HepG2 (cell line): ENCODE measurements at regions not wholly inside any gene's neighbourhood (a gene's known extent, or its start where the extent isn't known, plus 50 kb on each side); places are given as distances from the start of the nearest gene placed in this dataset.

Experiments used
- ATAC-seq: fragments of 200-7000 bp; cut with Tn5 transposase; 3 replicates; pipeline ENCODE4 v1.9.1; 2020; ENCODE audit warnings: mild to moderate bottlenecking, moderate library complexity
- BruUV-seq: library from RNA; stranded (reverse); fragments of 400-500 nt; replicated peaks from 2 replicates; lab custom pipeline; 2021; lab: Mats Ljungman, UMichigan
- CTCF ChIA-PET: fragments of 300-600 bp; formaldehyde crosslinking; extraction: SDS; loops from one replicate; lab custom pipeline; 2021; ENCODE audit warnings: low total read pairs, inconsistent platforms, low intra/inter-chr PET ratio; lab: Yijun Ruan, JAX
- POLR2A ChIA-PET: fragments of 350-600 bp; sonication (Branson Sonifier 250); formaldehyde crosslinking; loops from one replicate; lab custom pipeline; 2020; ENCODE audit warnings: antibody characterized with exemption, inconsistent platforms; lab: Yijun Ruan, JAX
- DNase-seq: peaks from one replicate; pipeline ENCODE4 v3.0.0-alpha.2; 2015; ENCODE audit warnings: low spot score
- FAIRE-seq: peaks from 3 replicates; lab custom pipeline; 2011; peaks lifted over from hg19 to GRCh38; lab: Jason Lieb, UNC
- H2AFZ ChIP-seq: one replicate; pipeline ENCODE4 v1.6.1; 2011; ENCODE audit warnings: low read length, inconsistent platforms
- H3K27ac ChIP-seq: fragments of 300-600 bp; 3 replicates; pipeline ENCODE4 v1.8.0; 2011; ENCODE audit warnings: mixed run types, mild to moderate bottlenecking, mixed read lengths, low read length, inconsistent platforms; ENCODE audit not compliant: insufficient read depth; ENCODE audit errors: extremely low read length
- H3K27me3 ChIP-seq, 2 experiments: fragments of 200-600 bp in 1 of 2; 2 replicates in 1 of 2; 3 replicates in 1 of 2; pipeline versions ENCODE4 v1.6.0 to v1.8.0; 2011; ENCODE audit warnings: low read length in 2 of 2, mild to moderate bottlenecking in 2 of 2, moderate library complexity in 2 of 2, inconsistent platforms in 1 of 2; ENCODE audit not compliant: insufficient read depth in 2 of 2, control insufficient read depth in 1 of 2
- H3K36me3 ChIP-seq, 2 experiments: fragments of 200-600 bp in 1 of 2; replicated peaks in 1 of 2; 2 replicates in 1 of 2; 3 replicates in 1 of 2; pipeline versions ENCODE4 v1.5.1 to v1.8.0; 2011; ENCODE audit warnings: low read length in 2 of 2, inconsistent platforms in 1 of 2; ENCODE audit not compliant: insufficient read depth in 2 of 2, control insufficient read depth in 1 of 2
- H3K4me1 ChIP-seq: 2 replicates; pipeline ENCODE4 v1.5.1; 2012; ENCODE audit warnings: low read length, inconsistent platforms; ENCODE audit not compliant: insufficient read depth
- H3K4me2 ChIP-seq: 2 replicates; pipeline ENCODE4 v1.6.0; 2011; ENCODE audit warnings: low read depth, low read length, inconsistent platforms
- H3K4me3 ChIP-seq, 3 experiments: fragments of 200-600 bp in 1 of 3; sonication (generic), shearing (Covaris generic) in 1 of 3; replicated peaks in 1 of 3; 2 replicates each; pipeline ENCODE4 v1.5.1; 2011 to 2016; ENCODE audit warnings: low read length in 3 of 3, inconsistent platforms in 2 of 3, low read depth in 2 of 3, mild to moderate bottlenecking in 2 of 3, control low read depth in 1 of 3, mixed read lengths in 1 of 3; ENCODE audit not compliant: insufficient read depth in 1 of 3
- H3K79me2 ChIP-seq: one replicate; pipeline ENCODE4 v1.6.1; 2011; ENCODE audit warnings: low read length, inconsistent platforms; ENCODE audit not compliant: insufficient read depth
- H3K9ac ChIP-seq: 2 replicates; pipeline ENCODE4 v1.6.0; 2011; ENCODE audit warnings: mild to moderate bottlenecking, low read depth, low read length, inconsistent platforms; ENCODE audit not compliant: insufficient read depth
- H3K9me3 ChIP-seq: 2 replicates; pipeline ENCODE4 v1.5.1; 2012; ENCODE audit warnings: mild to moderate bottlenecking, low read length
- H4K20me1 ChIP-seq: 2 replicates; pipeline ENCODE4 v1.6.0; 2011; ENCODE audit warnings: inconsistent platforms, mild to moderate bottlenecking, low read length, moderate library complexity; ENCODE audit not compliant: insufficient read depth
- CREB1 ChIP-seq, 2 experiments: fragments of 450-650 bp in 1 of 2; IDR thresholded peaks; 2 replicates each; pipeline ENCODE4 v1.6.1; 2016 to 2017; ENCODE audit warnings: control low read depth in 1 of 2, mild to moderate bottlenecking in 1 of 2, missing compliant biosample characterization in 1 of 2, missing genetic modification characterization in 1 of 2
- SOX5 ChIP-seq: IDR thresholded peaks from 2 replicates; pipeline ENCODE4 v1.6.1; 2016; ENCODE audit warnings: borderline replicate concordance
- TBX3 ChIP-seq: fragments of 450-650 bp; IDR thresholded peaks from 2 replicates; pipeline ENCODE4 v1.6.1; 2017; ENCODE audit warnings: antibody characterized with exemption, mild to moderate bottlenecking, inconsistent platforms, borderline replicate concordance
- ZNF574 ChIP-seq: sonication (generic); formaldehyde crosslinking; IDR thresholded peaks from 2 replicates; pipeline ENCODE4 v1.4.0; 2020; ENCODE audit warnings: missing genetic modification reagents
- WGBS: methylation state at CpG from one replicate; pipeline ENCODE4 v1.1.6; 2017; ENCODE audit warnings: low lambda C conversion rate; 5-methylcytosine and 5-hydroxymethylcytosine counted together
- in situ Hi-C: cut with HindIII; loops from 2 replicates; pipeline ENCODE4 v1.10.0; 2017; ENCODE audit warnings: low pct_unique_long_range_greater_than_20kb; ENCODE audit not compliant: extremely low pct_ligation_motif_present
- intact Hi-C: fragments of 100-400 bp; cut with micrococcal nuclease; formaldehyde crosslinking; loops from one replicate; pipeline ENCODE4 v1.10.0; 2022; ENCODE audit not compliant: unreplicated experiment

GRCh38 chr2:117661619-117662018 lies 152.9 kb upstream of the DDX18 start:
- Histone ChIP-seq H4K20me1 (no peaks in the 10 kb centered on the region), H3K27ac (no peak overlapping the region), H3K27me3 (no peaks in the 10 kb centered on the region), H3K36me3 (no peaks in the 10 kb centered on the region), H2AFZ (no peak overlapping the region), H3K9me3 (no peaks in the 10 kb centered on the region), H3K4me1 (no peaks in the 10 kb centered on the region), H3K4me3 (no peak overlapping the region), H3K4me2 (no peak overlapping the region), H3K9ac (no peak overlapping the region), H3K79me2 (no peaks in the 10 kb centered on the region)
- no peak for TF ChIP-seq ZNF574 (CRISPR knock-in tag)
- in situ Hi-C loops: no loop called here
- intact Hi-C loops: no loop called here
- no peak for DNase-seq
- 42% methylated on average over 5 of the region's 5 CpGs for whole genome bisulfite sequencing
- no TSS peak for BruUV-seq
- POLR2A ChIA-PET: no interaction called here
- no peak for FAIRE-seq
- CTCF ChIA-PET: no interaction called here
- no peak for ATAC-seq

- FAIRE-seq: no peak
Measured at GRCh38 chr2:117674172-117674571, 140.3 kb upstream of the DDX18 start.

More at GRCh38 chr2:117674172-117674571, 140.3 kb upstream of the DDX18 start:
- H3K4me3 ChIP-seq: no peak overlapping the region
- no peaks in the 10 kb centered on the region; the same call in 1 of the 2 replicates for H3K9me3 ChIP-seq
- no peaks in the 10 kb centered on the region for H3K4me1 ChIP-seq
- no TSS peak for BruUV-seq
- DNase-seq (no peak), ATAC-seq (no peak)
- H3K27me3 ChIP-seq: 0 out of 5 replicates have a peak, but pooled peaks cover 0 to 5% of the 10 kb centered on the region in 2 experiments
- in situ Hi-C loops: no loop called here
- ChIA-PET POLR2A (no interaction called here), CTCF (no interaction called here)
- no peak overlapping the region for H3K4me2 ChIP-seq
- H3K79me2 ChIP-seq: no peaks in the 10 kb centered on the region
- intact Hi-C loops: no loop called here
- H3K9ac ChIP-seq: no peak overlapping the region
- no peak overlapping the region for H2AFZ ChIP-seq
- WGBS: 14% methylated on average over 4 of the region's 4 CpGs
- H3K36me3 ChIP-seq: no peaks in the 10 kb centered on the region
- TF ChIP-seq TBX3 (no peak), SOX5 (CRISPR knock-in tag) (no peak), CREB1 (IDR thresholded peaks at IDR 0.05) (peak; percentile 49), CREB1 (CRISPR knock-in tag; IDR thresholded peaks at IDR 0.05) (no peak)
- no peak overlapping the region for H3K27ac ChIP-seq
- no peaks in the 10 kb centered on the region for H4K20me1 ChIP-seq
